ENCODE measurements at regions not wholly inside any gene's neighbourhood (a gene's known extent, or its start where the extent isn't known, plus 50 kb on each side); places are given as distances from the start of the nearest gene placed in this dataset.
"Not testable (repeated sequence)": the region's sequence is repeated elsewhere in the genome, so short reads cannot be mapped to it uniquely, and the experiment has no call there.

DNA sequence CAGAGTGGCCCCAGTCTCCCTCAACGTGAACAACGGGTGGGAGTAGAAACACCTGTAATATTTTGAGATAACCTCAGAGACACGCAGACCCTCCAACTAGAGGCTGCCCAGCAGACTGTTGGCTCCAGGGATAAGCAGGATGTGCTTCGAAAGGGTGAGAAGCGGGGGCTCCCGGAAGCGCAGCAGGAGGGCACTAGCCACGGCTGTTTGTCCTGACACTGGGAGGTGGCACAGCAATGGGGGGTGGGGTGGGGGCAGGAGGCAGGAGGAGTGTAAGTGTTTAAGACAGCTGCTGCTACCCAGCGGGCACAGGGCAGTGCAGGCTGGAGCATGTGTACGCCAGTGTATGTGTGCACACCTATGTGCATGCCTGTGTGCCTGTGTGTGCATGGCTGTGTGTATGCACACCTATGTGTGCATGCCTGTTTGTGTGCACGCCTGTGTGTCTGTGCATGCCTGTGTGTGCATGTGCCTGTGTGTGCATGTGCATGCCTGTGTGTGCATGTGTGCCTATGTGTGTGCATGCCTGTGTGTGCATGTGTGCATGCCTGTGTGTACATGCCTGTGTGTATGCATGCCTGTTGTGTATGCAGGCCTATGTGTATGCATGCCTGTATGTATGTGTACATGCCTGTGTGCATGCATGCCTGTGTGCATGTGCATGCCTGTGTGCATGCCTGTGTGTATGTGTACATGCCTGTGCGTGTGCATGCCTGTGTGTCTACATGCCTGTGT lies 154.7 kb downstream of the SHANK2 start:
- no peak for DNase-seq (ENCODE audit: low spot score)

- no peak for DNase-seq (ENCODE audit: low spot score)
Measured at GRCh38 chr11:71096751-71097388, 155.5 kb downstream of the SHANK2 start.

DNA sequence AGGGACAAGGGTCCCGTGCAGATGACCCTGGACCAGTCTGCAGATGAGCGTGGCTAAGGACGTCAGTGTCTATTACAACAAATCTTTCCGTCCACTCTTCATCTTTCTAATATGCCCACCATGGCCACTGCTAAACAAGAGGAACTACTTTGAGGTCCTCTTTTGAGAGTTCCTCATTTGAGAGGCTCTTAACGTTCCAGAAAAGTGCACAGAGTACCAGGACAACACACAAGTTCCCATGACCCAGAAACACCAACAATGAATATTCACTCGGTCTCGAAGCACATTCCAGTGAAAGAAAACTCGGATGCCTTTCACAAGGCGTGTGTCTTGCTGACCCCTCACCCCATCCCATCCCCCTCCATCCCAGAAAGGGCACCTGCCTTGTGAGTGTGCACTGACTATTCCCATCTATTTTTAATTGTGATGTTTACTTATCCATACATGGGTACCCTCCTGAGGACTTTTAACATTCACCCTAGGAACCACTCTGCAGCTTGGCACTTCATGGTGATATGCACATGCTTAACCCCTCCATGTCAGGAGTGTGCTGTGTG lies 157.0 kb downstream of the SHANK2 start:
- DNase-seq (ENCODE audit: low spot score) = peak; percentile 6

DNA sequence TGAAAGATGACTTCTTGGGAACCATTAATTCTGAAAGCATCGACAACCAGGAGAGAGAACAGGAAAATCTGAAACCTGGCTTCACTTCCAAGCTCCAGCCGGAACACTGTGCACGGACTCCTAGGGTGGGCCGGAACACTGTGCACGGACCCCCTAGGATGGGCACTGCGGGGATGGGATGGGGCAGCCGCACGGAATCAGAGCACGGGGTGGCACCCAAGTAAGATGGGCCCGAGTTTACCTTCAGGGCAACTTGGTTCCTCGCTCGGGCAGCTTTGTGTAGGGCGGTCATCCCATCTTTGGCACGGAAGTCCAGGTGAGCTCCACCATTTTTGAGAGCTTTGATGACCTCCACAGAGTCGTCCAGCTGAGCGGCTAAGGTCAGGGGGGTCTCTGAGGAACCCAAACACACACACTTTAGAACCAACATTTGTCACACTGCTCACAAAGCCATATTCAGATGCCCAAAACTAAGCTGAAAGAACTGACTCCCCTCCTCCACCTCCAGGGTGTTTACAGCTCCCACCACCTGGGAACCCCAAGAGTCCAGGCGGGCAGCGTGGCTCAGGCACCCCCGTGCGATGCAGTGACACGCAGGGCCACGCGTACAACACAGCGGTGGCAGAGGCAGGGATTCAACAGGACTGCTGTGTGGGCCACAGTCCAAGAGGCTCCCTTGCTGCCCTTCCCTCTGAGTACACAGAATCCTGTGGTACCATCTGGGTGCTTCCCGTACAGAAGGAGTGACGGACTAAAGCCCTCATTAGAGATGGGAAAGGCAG lies 157.9 kb downstream of the SHANK2 start:
- no peak for DNase-seq (ENCODE audit: low spot score)

GRCh38 chr11:71093783-71094182 lies 158.6 kb downstream of the SHANK2 start:
- DNase-seq (ENCODE audit: low spot score) = no peak

GRCh38 chr11:71091506-71092265 lies 160.7 kb downstream of the SHANK2 start:
- DNase-seq (ENCODE audit: low spot score) = no peak

DNA sequence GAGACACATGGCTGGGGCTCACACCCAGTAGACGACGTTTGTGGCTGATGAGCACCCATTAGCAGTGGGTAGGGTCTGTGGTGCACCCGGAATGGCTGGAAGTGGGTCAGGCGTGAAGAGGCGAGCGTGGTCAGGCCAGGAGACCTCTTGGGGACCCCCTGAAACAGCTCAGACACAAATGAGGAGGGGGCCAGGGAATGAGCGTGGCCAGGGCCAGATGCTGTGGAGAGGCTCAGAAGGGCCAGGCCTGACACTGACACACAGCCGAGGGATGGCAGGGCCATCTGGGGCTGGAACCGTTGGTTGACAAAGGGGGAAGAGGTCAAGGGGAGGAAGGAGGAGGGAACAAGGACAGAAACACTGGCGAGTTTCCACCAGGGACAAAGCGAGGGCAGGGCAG lies 162.8 kb downstream of the SHANK2 start:
- no peak for DNase-seq (ENCODE audit: low spot score)

DNA sequence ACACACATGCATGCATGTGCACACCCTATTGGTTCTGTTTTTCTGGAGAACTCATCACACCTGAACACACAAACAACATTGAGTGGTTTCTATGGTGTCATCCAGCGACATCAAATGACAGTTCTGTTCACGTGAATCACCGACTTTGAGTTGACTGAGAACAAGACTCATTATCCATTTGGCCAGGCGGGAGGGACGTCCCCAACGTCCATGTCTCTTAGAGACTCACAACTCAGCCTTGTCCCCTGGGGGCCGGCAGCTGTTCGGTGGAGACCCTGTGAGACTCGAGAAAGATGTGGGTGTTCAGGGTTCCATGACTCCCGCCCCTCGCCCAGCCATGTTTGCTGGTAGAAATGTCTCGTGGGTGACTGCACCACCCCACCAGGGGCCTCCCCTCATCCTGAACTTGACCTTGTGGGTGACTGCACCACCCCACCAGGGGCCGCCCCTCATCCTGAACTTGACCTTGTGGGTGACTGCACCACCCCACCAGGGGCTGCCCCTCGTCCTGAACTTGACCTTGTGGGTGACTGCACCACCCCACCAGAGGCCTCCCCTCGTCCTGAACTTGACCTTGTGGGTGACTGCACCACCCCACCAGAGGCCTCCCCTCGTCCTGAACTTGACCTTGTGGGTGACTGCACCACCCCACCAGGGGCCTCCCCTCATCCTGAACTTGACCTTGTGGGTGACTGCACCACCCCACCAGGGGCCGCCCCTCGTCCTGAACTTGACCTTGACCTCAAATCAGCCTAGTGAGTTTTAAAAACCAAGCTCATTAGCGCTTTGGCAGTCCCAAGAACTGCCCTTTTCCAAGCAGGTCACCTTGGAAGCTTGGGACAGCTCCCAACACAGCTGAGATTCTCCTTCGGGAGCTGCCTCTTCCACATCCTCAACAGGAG lies 163.8 kb downstream of the SHANK2 start:
- DNase-seq (ENCODE audit: low spot score) = not testable (repeated sequence)

DNA sequence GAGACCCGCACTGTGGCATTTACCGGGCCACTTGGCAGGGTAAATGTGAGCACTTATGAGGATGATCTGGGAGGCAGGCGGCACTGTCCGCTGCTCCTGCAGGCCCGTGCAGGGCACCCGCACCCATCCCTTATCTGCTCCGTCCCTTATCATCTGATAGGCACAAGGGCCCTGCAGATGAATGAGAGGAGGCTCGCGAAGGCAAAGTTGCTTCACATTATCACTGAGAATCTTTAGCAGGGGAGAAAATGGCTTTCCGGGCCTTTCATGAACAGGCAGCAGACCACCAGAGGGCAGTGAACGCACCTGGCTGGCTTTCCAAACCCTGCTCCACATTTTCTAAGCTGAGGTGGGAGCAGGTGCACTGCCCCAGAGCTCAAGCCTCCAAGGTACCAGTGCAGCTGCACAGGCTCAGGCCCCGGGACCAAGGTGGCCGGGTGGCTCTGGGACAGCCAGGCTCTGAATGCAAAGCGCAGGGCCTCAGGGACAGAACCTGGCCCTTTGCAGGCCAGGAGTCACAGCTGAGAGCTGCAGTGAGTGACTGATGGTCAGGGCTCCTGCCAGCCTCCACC lies 165.6 kb downstream of the SHANK2 start:
- DNase-seq (ENCODE audit: low spot score) = no peak

DNA sequence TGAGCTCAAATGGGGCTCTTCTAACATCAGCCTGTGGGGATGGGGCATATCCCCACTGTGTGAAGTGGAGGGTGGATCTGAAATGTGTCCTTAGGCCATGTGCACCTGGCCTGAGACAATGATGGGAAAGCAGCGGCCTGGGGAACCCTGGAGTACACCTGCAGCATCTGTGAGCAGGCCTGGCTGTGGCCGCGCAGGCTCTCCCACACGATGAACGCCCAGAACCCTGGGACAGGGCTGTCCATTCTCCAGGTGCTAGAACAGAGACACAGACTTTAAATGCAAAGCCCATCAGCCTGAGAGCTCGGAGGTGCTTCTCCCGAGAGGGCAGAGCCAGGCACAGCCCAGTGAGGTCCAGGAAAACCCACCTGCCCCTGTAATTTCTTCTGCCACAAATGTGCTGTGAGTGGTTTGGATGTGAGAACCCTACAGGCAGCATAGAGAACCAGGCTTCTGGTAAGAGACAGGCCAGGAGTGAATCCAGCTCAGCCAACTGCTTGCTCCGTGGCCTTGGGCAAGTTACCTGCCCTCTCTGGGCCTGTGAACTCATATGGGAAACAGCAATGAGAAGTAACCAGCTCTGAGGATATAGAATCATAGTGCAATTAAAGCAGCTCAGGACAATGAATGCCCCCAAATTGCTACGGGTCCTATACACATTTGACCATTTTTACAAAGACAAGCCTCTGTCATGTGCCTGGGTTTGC lies 167.9 kb downstream of the SHANK2 start:
- no peak for DNase-seq (ENCODE audit: low spot score)

GRCh38 chr11:71083105-71083504 lies 169.3 kb downstream of the SHANK2 start:
- DNase-seq (ENCODE audit: low spot score) = no peak

- no peak for DNase-seq (ENCODE audit: low spot score)
Measured at GRCh38 chr11:71082454-71082853, 169.9 kb downstream of the SHANK2 start.

DNA sequence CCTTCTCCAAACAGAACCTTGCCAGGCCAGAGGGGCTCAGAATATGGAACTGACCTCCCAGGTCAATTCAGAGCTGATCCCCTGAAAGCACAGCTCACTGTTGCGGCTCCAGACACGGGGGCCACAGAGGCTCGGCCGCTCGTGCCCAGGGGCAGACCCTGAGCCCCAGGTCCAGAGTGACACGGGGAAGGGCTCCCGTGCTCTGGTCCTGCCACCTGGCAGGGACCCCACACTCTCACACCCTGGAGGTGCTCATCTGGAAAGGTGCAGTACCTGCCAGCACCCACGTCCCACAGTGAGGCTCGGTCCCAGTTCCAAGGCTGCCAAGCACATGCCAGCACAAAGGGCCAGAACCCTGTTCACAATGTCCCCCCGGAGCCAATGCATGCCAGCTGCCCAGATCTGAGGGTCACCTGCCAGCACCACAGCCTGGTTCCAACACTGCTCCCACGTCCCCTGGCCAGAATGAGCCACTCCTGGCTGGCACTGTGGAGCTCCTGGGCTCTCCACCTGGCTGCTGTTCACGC lies 170.6 kb downstream of the SHANK2 start:
- DNase-seq (ENCODE audit: low spot score) = no peak

DNA sequence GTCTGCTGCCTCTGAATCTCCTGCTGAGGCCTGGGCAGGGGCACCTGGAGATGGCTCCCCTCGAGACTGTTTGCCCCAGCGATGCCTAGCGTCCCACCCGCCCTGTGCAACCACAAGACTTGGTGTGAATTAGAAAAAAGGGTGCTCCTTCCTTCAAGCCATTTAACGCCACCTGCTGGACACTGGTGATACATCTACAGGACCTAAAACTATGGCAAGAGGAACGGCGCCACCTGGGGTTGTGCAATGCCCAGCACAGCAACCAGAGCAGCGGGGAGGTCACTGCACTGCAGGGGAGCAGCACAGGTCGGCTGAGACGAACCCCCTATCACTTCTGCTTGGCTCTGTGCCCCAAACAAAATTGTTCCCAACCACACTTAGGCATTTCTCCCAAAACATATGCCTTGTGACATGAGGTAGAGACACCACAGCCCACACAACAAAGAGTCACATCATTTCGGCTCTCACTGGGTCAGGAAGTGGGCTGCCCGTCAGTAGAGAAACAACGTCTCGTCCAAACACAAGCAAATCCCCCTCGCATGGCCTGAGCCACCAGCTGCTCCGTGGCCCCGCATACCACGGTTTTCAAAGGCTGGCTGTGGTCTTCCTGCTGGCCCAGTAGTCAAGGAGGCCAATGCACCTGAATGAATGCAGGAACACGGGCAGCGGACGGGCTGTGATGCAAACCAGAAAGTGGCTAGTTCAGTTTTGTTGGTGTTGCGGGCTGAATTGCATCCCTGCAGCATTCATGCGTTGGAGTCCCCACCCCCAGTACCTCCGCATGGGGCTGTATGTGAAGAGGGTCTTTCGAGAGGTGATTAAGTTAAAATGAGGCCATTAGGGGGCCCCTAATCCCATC lies 171.9 kb downstream of the SHANK2 start:
- peak; percentile 73 for DNase-seq (ENCODE audit: low spot score)

- DNase-seq (ENCODE audit: low spot score) = no peak
Measured at GRCh38 chr11:71079795-71080194, 172.6 kb downstream of the SHANK2 start.

GRCh38 chr11:71078482-71078881 lies 173.9 kb downstream of the SHANK2 start:
- DNase-seq (ENCODE audit: low spot score) = no peak

GRCh38 chr11:71076525-71077304 lies 175.7 kb downstream of the SHANK2 start:
- DNase-seq (ENCODE audit: low spot score) = no peak

DNA sequence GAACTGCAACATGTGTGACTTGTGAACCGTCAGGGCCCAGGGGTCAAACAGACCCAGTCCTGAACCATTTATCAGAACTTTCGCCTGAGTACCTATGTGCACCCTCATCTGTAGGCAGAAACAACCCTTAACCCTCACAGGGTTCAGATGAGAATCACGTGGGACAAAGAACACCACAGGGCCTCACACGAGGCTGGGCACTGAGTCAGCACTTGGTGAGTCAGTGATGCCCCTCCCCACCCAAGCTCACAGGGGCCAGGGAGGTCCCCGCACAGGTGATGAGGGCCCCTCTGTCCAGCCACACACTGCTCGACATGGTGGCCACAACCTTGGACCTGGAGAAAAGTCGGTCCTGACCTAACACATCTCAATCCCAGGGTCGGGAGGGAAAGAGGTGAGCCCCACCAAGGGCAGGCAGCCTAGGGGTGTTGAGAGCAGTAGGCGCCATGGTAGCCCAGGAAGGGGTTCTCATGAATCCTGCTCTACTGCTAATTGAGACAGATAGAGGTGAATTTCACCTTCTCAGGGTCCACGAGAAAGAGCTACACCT lies 176.4 kb downstream of the SHANK2 start:
- no peak for DNase-seq (ENCODE audit: low spot score)

Measured in pons (tissue), 1 donor.